ENCODE measurements at regions not wholly inside any gene's neighbourhood (a gene's known extent, or its start where the extent isn't known, plus 50 kb on each side); places are given as distances from the start of the nearest gene placed in this dataset.

GRCh38 chr5:13187186-13187585 is 757.3 kb downstream of the DNAH5 start:
- TF ChIP-seq CTCF (IDR thresholded peaks at IDR 0.05) (no peak), EP300 (IDR thresholded peaks at IDR 0.05) (no peak), POLR2A (IDR thresholded peaks at IDR 0.05; ENCODE audit: low read depth) (no peak)

All from esophagus muscularis mucosa (tissue), 4 donors.